ENCODE measurements at regions not wholly inside any gene's neighbourhood (a gene's known extent, or its start where the extent isn't known, plus 50 kb on each side); places are given as distances from the start of the nearest gene placed in this dataset.

- intact Hi-C loops (cut with DNase I), result no loop called here
- Histone ChIP-seq H3K27ac (no peak overlapping the region), H3K9me3 (no peaks in the 10 kb centered on the region), H3K4me1 (no peaks in the 10 kb centered on the region), H3K27me3 (no peaks in the 10 kb centered on the region), H3K36me3 (no peaks in the 10 kb centered on the region), H3K4me3 (no peak overlapping the region)
- ATAC-seq, result no peak
- DNase-seq, result no peak
- TF ChIP-seq, protein P1, sequence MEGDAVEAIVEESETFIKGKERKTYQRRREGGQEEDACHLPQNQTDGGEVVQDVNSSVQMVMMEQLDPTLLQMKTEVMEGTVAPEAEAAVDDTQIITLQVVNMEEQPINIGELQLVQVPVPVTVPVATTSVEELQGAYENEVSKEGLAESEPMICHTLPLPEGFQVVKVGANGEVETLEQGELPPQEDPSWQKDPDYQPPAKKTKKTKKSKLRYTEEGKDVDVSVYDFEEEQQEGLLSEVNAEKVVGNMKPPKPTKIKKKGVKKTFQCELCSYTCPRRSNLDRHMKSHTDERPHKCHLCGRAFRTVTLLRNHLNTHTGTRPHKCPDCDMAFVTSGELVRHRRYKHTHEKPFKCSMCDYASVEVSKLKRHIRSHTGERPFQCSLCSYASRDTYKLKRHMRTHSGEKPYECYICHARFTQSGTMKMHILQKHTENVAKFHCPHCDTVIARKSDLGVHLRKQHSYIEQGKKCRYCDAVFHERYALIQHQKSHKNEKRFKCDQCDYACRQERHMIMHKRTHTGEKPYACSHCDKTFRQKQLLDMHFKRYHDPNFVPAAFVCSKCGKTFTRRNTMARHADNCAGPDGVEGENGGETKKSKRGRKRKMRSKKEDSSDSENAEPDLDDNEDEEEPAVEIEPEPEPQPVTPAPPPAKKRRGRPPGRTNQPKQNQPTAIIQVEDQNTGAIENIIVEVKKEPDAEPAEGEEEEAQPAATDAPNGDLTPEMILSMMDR (IDR thresholded peaks at IDR 0.05), result no peak
Measured at GRCh38 chr2:139123795-139124194, 343.6 kb upstream of the NXPH2 start.

- no peaks in the 10 kb centered on the region for H3K27me3 ChIP-seq
- no peaks in the 10 kb centered on the region for H3K9me3 ChIP-seq
- intact Hi-C loops (cut with DNase I), result no loop called here
- no peak overlapping the region for H3K4me3 ChIP-seq
- H3K36me3 ChIP-seq, result no peaks in the 10 kb centered on the region
- TF ChIP-seq, protein P1 (IDR thresholded peaks at IDR 0.05), result no peak
- no peak for ATAC-seq
- DNase-seq, result no peak
- no peak overlapping the region for H3K27ac ChIP-seq
- no peaks in the 10 kb centered on the region for H3K4me1 ChIP-seq
Measured at GRCh38 chr2:139122711-139123158, 342.5 kb upstream of the NXPH2 start.

DNA sequence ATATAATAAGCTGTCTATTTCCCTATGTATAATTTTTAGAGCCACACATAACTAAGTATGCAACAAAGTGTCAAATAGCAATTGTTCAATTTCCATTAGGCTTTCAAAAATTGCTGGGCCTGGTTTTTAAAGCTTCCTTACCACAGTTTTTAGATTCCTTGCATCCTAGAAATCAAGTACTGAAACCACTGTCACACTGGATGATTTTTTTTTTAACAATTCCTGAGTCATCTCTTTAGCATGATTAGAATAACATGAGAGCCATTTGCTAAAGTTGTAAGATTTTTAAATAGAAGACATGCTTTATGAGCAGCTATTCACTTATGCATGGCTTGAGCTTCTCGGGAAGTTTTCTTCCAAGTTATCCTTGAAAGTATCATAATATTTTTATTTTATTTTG, 319.5 kb upstream of the NXPH2 start:
- no peak overlapping the region for H3K27ac ChIP-seq
- ATAC-seq, result no peak
- intact Hi-C loops (cut with DNase I), result no loop called here
- no peaks in the 10 kb centered on the region for H3K4me1 ChIP-seq
- no peak for DNase-seq
- H3K27me3 ChIP-seq, result no peaks in the 10 kb centered on the region
- no peaks in the 10 kb centered on the region for H3K36me3 ChIP-seq
- no peaks in the 10 kb centered on the region for H3K9me3 ChIP-seq
- TF ChIP-seq, protein P1 (IDR thresholded peaks at IDR 0.05), result no peak
- H3K4me3 ChIP-seq, result no peak overlapping the region

DNA sequence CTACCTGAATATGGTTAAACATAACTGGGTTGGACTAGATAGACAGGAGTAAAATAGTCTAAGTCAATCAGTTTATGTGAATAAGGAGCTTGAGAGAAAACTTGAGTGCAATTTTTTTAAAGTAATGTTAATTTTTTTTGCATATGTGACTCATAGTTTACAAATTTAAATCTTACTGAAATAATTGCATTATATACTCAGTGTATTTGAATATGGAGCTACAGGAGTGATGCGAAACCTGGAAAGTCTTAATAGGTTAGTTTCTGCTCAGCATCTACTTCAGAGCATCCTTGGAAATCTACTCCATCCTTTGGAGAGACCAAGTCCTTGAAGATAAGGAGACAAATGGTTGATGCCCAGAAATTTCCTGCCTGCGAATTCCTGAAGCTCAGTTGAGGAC, 318.8 kb upstream of the NXPH2 start:
- intact Hi-C loops (cut with DNase I), result no loop called here
- H3K27ac ChIP-seq, result no peak overlapping the region
- ATAC-seq (no peak), DNase-seq (no peak)
- no peaks in the 10 kb centered on the region for H3K4me1 ChIP-seq
- H3K4me3 ChIP-seq, result no peak overlapping the region
- TF ChIP-seq, protein P1 (IDR thresholded peaks at IDR 0.05), result no peak
- no peaks in the 10 kb centered on the region for H3K36me3 ChIP-seq
- no peaks in the 10 kb centered on the region for H3K9me3 ChIP-seq
- H3K27me3 ChIP-seq, result no peaks in the 10 kb centered on the region

- Histone ChIP-seq H3K4me3 (no peak overlapping the region), H3K4me1 (no peaks in the 10 kb centered on the region), H3K27me3 (no peaks in the 10 kb centered on the region), H3K36me3 (no peaks in the 10 kb centered on the region), H3K9me3 (no peaks in the 10 kb centered on the region), H3K27ac (no peak overlapping the region)
- no peak for DNase-seq
- TF ChIP-seq, protein P1 (IDR thresholded peaks at IDR 0.05), result no peak
- intact Hi-C loops (cut with DNase I), result no loop called here
- no peak for ATAC-seq
Measured at GRCh38 chr2:139083121-139083520, 302.9 kb upstream of the NXPH2 start.

DNA sequence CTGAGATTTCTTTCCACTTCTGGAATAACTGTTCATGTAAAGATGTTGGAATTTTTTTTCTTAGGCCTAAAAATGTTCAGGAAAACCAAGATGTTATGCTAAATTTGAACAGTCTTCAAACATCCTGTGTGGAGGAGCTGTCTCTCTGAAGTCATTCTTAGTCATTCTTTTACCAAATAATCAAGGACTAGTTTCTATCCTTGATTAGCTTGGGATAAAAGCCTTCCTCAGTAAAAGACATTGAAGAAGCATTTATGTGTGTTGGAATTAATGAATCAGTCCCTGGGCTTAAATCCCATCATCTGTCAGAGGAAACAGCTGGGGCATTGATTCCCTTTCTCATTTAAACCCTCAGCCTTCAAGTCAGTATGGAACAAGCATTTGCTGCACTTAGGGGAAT, 300.1 kb upstream of the NXPH2 start:
- Histone ChIP-seq H3K36me3 (no peaks in the 10 kb centered on the region), H3K4me1 (no peaks in the 10 kb centered on the region), H3K27ac (no peak overlapping the region), H3K4me3 (no peak overlapping the region), H3K9me3 (no peaks in the 10 kb centered on the region), H3K27me3 (no peaks in the 10 kb centered on the region)
- ATAC-seq (no peak), DNase-seq (no peak)
- intact Hi-C loops (cut with DNase I), result no loop called here
- TF ChIP-seq, protein P1 (IDR thresholded peaks at IDR 0.05), result no peak

Measured in upper lobe of right lung (tissue), 1 donor.